Thoracic aorta (tissue), 2 donors: ENCODE measurements at regions not wholly inside any gene's neighbourhood (a gene's known extent, or its start where the extent isn't known, plus 50 kb on each side); places are given as distances from the start of the nearest gene placed in this dataset.

ENCODE experiments used
- ATAC-seq: fragments of 150-250 bp; one replicate; pipeline ENCODE4 v1.8.0; 2017; ENCODE audit warnings: low read depth; ENCODE audit not compliant: insufficient number of reproducible peaks, low FRiP score
- DNase-seq: peaks from one replicate; pipeline ENCODE4 v3.0.0-alpha.2; 2020; ENCODE audit warnings: low spot score
- H3K27ac ChIP-seq, 2 donors: fragments of 200-600 bp; sonication (generic); 1 replicate in 1 of 2; 2 replicates in 1 of 2; pipeline ENCODE4 v1.5.1; 2016; ENCODE audit warnings: mild to moderate bottlenecking in 2 of 2, moderate library complexity in 2 of 2
- H3K27me3 ChIP-seq: fragments of 200-600 bp; sonication (generic); replicated peaks from 2 replicates; pipeline ENCODE4 v1.6.0; 2016; ENCODE audit warnings: mild to moderate bottlenecking; ENCODE audit not compliant: insufficient read depth
- H3K36me3 ChIP-seq: fragments of 200-600 bp; sonication (generic); one replicate; pipeline ENCODE4 v1.5.1; 2016
- H3K4me1 ChIP-seq, 2 donors: fragments of 200-600 bp; sonication (generic); 1 replicate in 1 of 2; 2 replicates in 1 of 2; pipeline versions ENCODE4 v1.5.1 to v1.6.0; 2016; ENCODE audit warnings: low read depth in 2 of 2, mild to moderate bottlenecking in 1 of 2; ENCODE audit not compliant: control insufficient read depth in 1 of 2
- H3K4me3 ChIP-seq: fragments of 200-600 bp; sonication (generic); 2 replicates; pipeline ENCODE4 v1.5.1; 2016; ENCODE audit warnings: mild to moderate bottlenecking
- H3K9me3 ChIP-seq: fragments of 200-600 bp; sonication (generic); 2 replicates; pipeline ENCODE4 v1.5.1; 2016
- CTCF ChIP-seq: fragments of 200-600 bp; sonication (generic); IDR thresholded peaks from one replicate; pipeline ENCODE4 v1.5.1; 2019; ENCODE audit warnings: antibody characterized with exemption

- no peak for ATAC-seq
- H3K9me3 ChIP-seq, result no peaks in the 10 kb centered on the region
- DNase-seq, result no peak
- H3K27me3 ChIP-seq, result no peaks in the 10 kb centered on the region
- no peak overlapping the region for H3K27ac ChIP-seq
- H3K4me1 ChIP-seq, result no peaks in the 10 kb centered on the region
- H3K36me3 ChIP-seq, result no peaks in the 10 kb centered on the region
- H3K4me3 ChIP-seq, result no peak overlapping the region
- no peak for TF ChIP-seq CTCF
These were observed 66.6 kb upstream of the OLFM4 start for GRCh38 chr13:52961987-52962386.

- no peak overlapping the region for H3K27ac ChIP-seq
- H3K4me3 ChIP-seq, result no peak overlapping the region
- TF ChIP-seq CTCF, result no peak
- ATAC-seq (no peak), DNase-seq (no peak)
- H3K36me3 ChIP-seq, result no peaks in the 10 kb centered on the region
- H3K9me3 ChIP-seq, result no peaks in the 10 kb centered on the region
- no peaks in the 10 kb centered on the region for H3K4me1 ChIP-seq
- no peaks in the 10 kb centered on the region for H3K27me3 ChIP-seq
These were observed 67.2 kb upstream of the OLFM4 start for GRCh38 chr13:52961256-52961910.

- TF ChIP-seq CTCF, result no peak
- ATAC-seq (no peak), DNase-seq (no peak)
- Histone ChIP-seq H3K4me1 (peaks cover 0 to 7% of the 10 kb centered on the region in 2 donors), H3K27me3 (no peaks in the 10 kb centered on the region), H3K27ac (no peak overlapping the region), H3K9me3 (no peaks in the 10 kb centered on the region), H3K36me3 (no peaks in the 10 kb centered on the region), H3K4me3 (no peak overlapping the region)
These were observed 73.1 kb upstream of the OLFM4 start for GRCh38 chr13:52955472-52955874.

GRCh38 chr13:52954838-52955237, 73.8 kb upstream of the OLFM4 start:
- Histone ChIP-seq H3K4me1 (peaks cover 0 to 13% of the 10 kb centered on the region in 2 donors), H3K4me3 (no peak overlapping the region), H3K9me3 (no peaks in the 10 kb centered on the region), H3K27ac (no peak overlapping the region), H3K27me3 (no peaks in the 10 kb centered on the region), H3K36me3 (no peaks in the 10 kb centered on the region)
- DNase-seq (no peak), ATAC-seq (no peak)
- TF ChIP-seq CTCF, result no peak

- Histone ChIP-seq H3K9me3 (no peaks in the 10 kb centered on the region), H3K4me3 (no peak overlapping the region), H3K4me1 (peaks cover 0 to 17% of the 10 kb centered on the region in 2 donors), H3K36me3 (no peaks in the 10 kb centered on the region), H3K27me3 (no peaks in the 10 kb centered on the region), H3K27ac (no peak overlapping the region)
- TF ChIP-seq CTCF, result no peak
- ATAC-seq, result no peak
- no peak for DNase-seq
These were observed 78.1 kb upstream of the OLFM4 start for GRCh38 chr13:52950436-52950956.
